HG02885 (cell line): ENCODE measurements at regions not wholly inside any gene's neighbourhood (a gene's known extent, or its start where the extent isn't known, plus 50 kb on each side); places are given as distances from the start of the nearest gene placed in this dataset.

Source experiments
- ATAC-seq: cut with Tn5 transposase; IDR thresholded peaks from one replicate; pipeline ENCODE4 v1.9.1; 2021; ENCODE audit warnings: mild to moderate bottlenecking; ENCODE audit not compliant: unreplicated experiment, poor library complexity

- no peak for ATAC-seq
These were observed 751.0 kb downstream of the MRPL39 start for GRCh38 chr21:24856326-24856725.

GRCh38 chr21:24852610-24853195 is 754.6 kb downstream of the MRPL39 start:
- no peak for ATAC-seq

- no peak for ATAC-seq
These were observed 757.2 kb downstream of the MRPL39 start for GRCh38 chr21:24850121-24850520.

- no peak for ATAC-seq
These were observed 762.6 kb downstream of the MRPL39 start for GRCh38 chr21:24844671-24845070.

- ATAC-seq: no peak
These were observed 767.0 kb downstream of the MRPL39 start for GRCh38 chr21:24840287-24840686.

GRCh38 chr21:24832961-24833360 is 774.3 kb downstream of the MRPL39 start:
- no peak for ATAC-seq

GRCh38 chr21:24829397-24829796 is 777.9 kb downstream of the MRPL39 start:
- no peak for ATAC-seq

GRCh38 chr21:24826822-24827221 is 780.5 kb downstream of the MRPL39 start:
- no peak for ATAC-seq

- ATAC-seq: no peak
These were observed 781.9 kb downstream of the MRPL39 start for GRCh38 chr21:24825348-24825747.

- ATAC-seq: no peak
These were observed 783.1 kb downstream of the MRPL39 start for GRCh38 chr21:24824209-24824608.

GRCh38 chr21:24823247-24823646 is 784.0 kb downstream of the MRPL39 start:
- ATAC-seq: no peak

- ATAC-seq: no peak
These were observed 822.2 kb downstream of the MRPL39 start for GRCh38 chr21:24785033-24785432.

GRCh38 chr21:24781146-24781545 is 826.1 kb downstream of the MRPL39 start:
- ATAC-seq: no peak

- no peak for ATAC-seq
These were observed 847.8 kb downstream of the MRPL39 start for GRCh38 chr21:24759348-24760075.

- ATAC-seq: no peak
These were observed 869.2 kb downstream of the MRPL39 start for GRCh38 chr21:24738063-24738462.

GRCh38 chr21:24737296-24737850 is 869.9 kb downstream of the MRPL39 start:
- no peak for ATAC-seq

GRCh38 chr21:24730661-24731060 is 876.6 kb downstream of the MRPL39 start:
- ATAC-seq: no peak

GRCh38 chr21:24729568-24729967 is 877.7 kb downstream of the MRPL39 start:
- ATAC-seq: no peak

GRCh38 chr21:24727803-24728440 is 879.4 kb downstream of the MRPL39 start:
- no peak for ATAC-seq

GRCh38 chr21:24716281-24716918 is 890.9 kb downstream of the MRPL39 start:
- no peak for ATAC-seq

- no peak for ATAC-seq
These were observed 892.6 kb downstream of the MRPL39 start for GRCh38 chr21:24714646-24715200.
